B cell (primary cell): ENCODE measurements at regions not wholly inside any gene's neighbourhood (a gene's known extent, or its start where the extent isn't known, plus 50 kb on each side); places are given as distances from the start of the nearest gene placed in this dataset.
"Not testable (repeated sequence)": the region's sequence is repeated elsewhere in the genome, so short reads cannot be mapped to it uniquely, and the experiment has no call there.

Experiments used
- ATAC-seq: fragments of 200-7000 bp; cut with Tn5 transposase; one replicate; pipeline ENCODE4 v1.10.0; 2021; ENCODE audit warnings: low read depth, mild to moderate bottlenecking, moderate number of reproducible peaks, moderate library complexity
- CTCF ChIA-PET: fragments of 350-600 bp; sonication (Branson Sonifier 250); formaldehyde crosslinking; loops from one replicate; lab custom pipeline; 2021; ENCODE audit warnings: antibody characterized with exemption, inconsistent platforms; lab: Charles Lee
- POLR2A ChIA-PET: fragments of 350-600 bp; sonication (Branson Sonifier 250); formaldehyde crosslinking; loops from one replicate; lab custom pipeline; 2021; ENCODE audit warnings: antibody characterized with exemption; lab: Charles Lee
- DNase-seq: peaks from one replicate; pipeline ENCODE4 v3.0.0; 2013
- H2AFZ ChIP-seq: 2 replicates; pipeline ENCODE4 v1.6.1; 2012; ENCODE audit warnings: mild to moderate bottlenecking, low read depth, low read length; ENCODE audit not compliant: insufficient read depth, poor library complexity, severe bottlenecking
- H3K27ac ChIP-seq, 2 donors: 1 replicate in 1 of 2; 2 replicates in 1 of 2; pipeline ENCODE4 v1.5.1; 2012 to 2013; ENCODE audit warnings: low read length in 2 of 2, mild to moderate bottlenecking in 2 of 2, moderate library complexity in 1 of 2
- H3K27me3 ChIP-seq, 4 experiments: fragments of 200-600 bp in 1 of 4; sonication (generic) in 1 of 4; replicated peaks in 1 of 4; 1 replicate in 2 of 4; 2 replicates in 2 of 4; pipeline versions ENCODE4 v1.6.1 to v1.7.0; 2013 to 2016; ENCODE audit warnings: low read length in 3 of 4, mild to moderate bottlenecking in 2 of 4, mixed read lengths in 1 of 4, moderate library complexity in 1 of 4; ENCODE audit not compliant: insufficient read depth in 4 of 4, control insufficient read depth in 3 of 4; ENCODE audit errors: control extremely low read depth in 1 of 4
- H3K36me3 ChIP-seq, 2 experiments: replicated peaks in 1 of 2; 1 replicate in 1 of 2; 2 replicates in 1 of 2; pipeline versions ENCODE4 v1.6.1 to v1.7.1; 2013; ENCODE audit warnings: low read length in 1 of 2; ENCODE audit not compliant: insufficient read depth in 2 of 2, control insufficient read depth in 1 of 2; ENCODE audit errors: control extremely low read depth in 1 of 2, extremely low read depth in 1 of 2
- H3K4me1 ChIP-seq, 2 donors: fragments of 200-600 bp in 1 of 2; sonication (generic) in 1 of 2; 1 replicate in 1 of 2; 2 replicates in 1 of 2; pipeline versions ENCODE4 v1.5.1 to v1.6.1; 2013 to 2017; ENCODE audit warnings: low read length in 2 of 2; ENCODE audit not compliant: control insufficient read depth in 2 of 2, insufficient read depth in 2 of 2
- H3K4me2 ChIP-seq: replicated peaks from 2 replicates; pipeline ENCODE3; 2012; ENCODE audit warnings: mild to moderate bottlenecking, low read depth, low read length; ENCODE audit not compliant: poor library complexity, severe bottlenecking
- H3K4me3 ChIP-seq, 5 experiments: fragments of 200-600 bp in 1 of 5; sonication (generic) in 1 of 5; 1 replicate in 3 of 5; 2 replicates in 2 of 5; pipeline versions ENCODE4 v1.5.1 to v1.7.0; 2011 to 2016; ENCODE audit warnings: low read length in 4 of 5, mild to moderate bottlenecking in 4 of 5, low read depth in 2 of 5, control low read depth in 1 of 5, moderate library complexity in 1 of 5; ENCODE audit not compliant: insufficient read depth in 1 of 5; ENCODE audit errors: control extremely low read depth in 1 of 5, extremely low read depth in 1 of 5
- H3K79me2 ChIP-seq: fragments of 200-600 bp; sonication (generic); one replicate; pipeline ENCODE4 v1.6.0; 2016; ENCODE audit warnings: low read length; ENCODE audit not compliant: control insufficient read depth, insufficient read depth
- H3K9ac ChIP-seq: fragments of 200-600 bp; sonication (generic); 2 replicates; pipeline ENCODE4 v1.6.1; 2017; ENCODE audit warnings: mild to moderate bottlenecking, low read length, moderate library complexity
- H3K9me3 ChIP-seq, 3 donors: one replicate each; pipeline versions ENCODE4 v1.6.1 to v1.7.1; 2013; ENCODE audit warnings: low read length in 2 of 3; ENCODE audit not compliant: control insufficient read depth in 2 of 3, insufficient read depth in 1 of 3; ENCODE audit errors: control extremely low read depth in 1 of 3
- H4K20me1 ChIP-seq: 2 replicates; pipeline ENCODE4 v1.6.0; 2012; ENCODE audit warnings: mild to moderate bottlenecking, low read length; ENCODE audit not compliant: insufficient read depth, control insufficient read depth, poor library complexity, severe bottlenecking
- H3K27ac Mint-ChIP-seq: one replicate; pipeline ENCODE4 v1.8.0; 2021; ENCODE audit warnings: mixed read lengths
- H3K27me3 Mint-ChIP-seq: one replicate; pipeline ENCODE4 v1.8.0; 2021; ENCODE audit warnings: mixed read lengths
- H3K4me1 Mint-ChIP-seq: one replicate; pipeline ENCODE4 v1.8.0; 2021; ENCODE audit warnings: mixed read lengths
- H3K4me3 Mint-ChIP-seq: one replicate; pipeline ENCODE4 v1.8.0; 2021; ENCODE audit warnings: mixed read lengths
- H3K9me3 Mint-ChIP-seq: one replicate; pipeline ENCODE4 v1.8.0; 2022; ENCODE audit warnings: mixed read lengths; ENCODE audit not compliant: insufficient read depth
- EZH2 ChIP-seq: IDR thresholded peaks from 2 replicates; pipeline ENCODE4 v1.6.1; 2012; ENCODE audit warnings: borderline replicate concordance, low read depth, mild to moderate bottlenecking, moderate library complexity, low read length; ENCODE audit not compliant: insufficient read depth, poor library complexity, severe bottlenecking
- WGBS: methylation state at CpG from one replicate; pipeline ENCODE4 v1.1.5; 2013; ENCODE audit warnings: missing lambda C conversion rate; ENCODE audit not compliant: insufficient coverage; 5-methylcytosine and 5-hydroxymethylcytosine counted together
- intact Hi-C: fragments of 100-400 bp; cut with micrococcal nuclease; formaldehyde crosslinking; loops from one replicate; pipeline ENCODE4 v1.10.0; 2022
- TF ChIP-seq, protein P1 (sequence below): fragments of 200-600 bp; IDR thresholded peaks from one replicate; pipeline ENCODE4 v1.8.0; 2022; ENCODE audit warnings: antibody characterized with exemption, mild to moderate bottlenecking

DNA sequence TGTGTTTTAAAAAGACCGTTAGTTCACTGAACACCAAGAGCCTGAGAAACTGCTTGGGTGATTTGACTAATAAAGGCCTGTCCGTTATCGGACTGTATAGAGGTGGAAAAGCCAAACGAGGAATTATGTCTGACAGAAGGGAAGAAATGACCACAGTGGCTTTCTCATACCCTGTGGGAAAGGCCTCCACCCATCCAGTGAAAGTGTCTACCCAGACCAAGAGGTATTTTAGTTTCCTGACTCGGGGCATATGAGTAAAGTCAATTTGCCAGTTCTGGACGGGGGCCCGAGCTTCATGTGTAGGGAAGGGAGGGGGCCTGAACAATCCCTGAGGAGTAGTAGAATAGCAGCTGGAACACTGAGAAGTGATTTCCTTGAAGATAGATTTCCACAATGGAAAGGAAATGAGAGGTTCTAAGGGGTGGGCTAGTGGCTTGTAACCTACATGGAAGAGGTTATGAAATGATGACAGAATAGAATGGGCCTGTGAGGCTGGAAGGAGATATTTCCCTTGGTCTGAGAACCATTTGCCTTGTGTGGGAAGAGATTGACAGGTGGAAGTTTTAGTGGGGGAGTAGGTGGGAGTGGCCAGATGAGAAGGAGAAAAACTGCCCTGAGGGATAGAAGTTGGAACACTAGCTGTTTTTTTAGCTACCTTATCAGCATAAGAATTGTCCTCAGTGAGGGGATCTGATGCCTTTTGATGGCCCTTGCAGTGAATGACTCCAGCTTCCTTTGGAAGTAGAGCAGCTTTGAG lies 106.4 kb upstream of the PPM1J start:
- H3K4me1 Mint-ChIP-seq, H3K9me3 Mint-ChIP-seq, POLR2A ChIA-PET, H3K27me3 ChIP-seq, H3K36me3 ChIP-seq, H3K9me3 ChIP-seq, CTCF ChIA-PET, H3K9ac ChIP-seq, H3K79me2 ChIP-seq, H3K4me3 Mint-ChIP-seq, H3K27ac Mint-ChIP-seq, H3K27ac ChIP-seq, H3K4me2 ChIP-seq, H2AFZ ChIP-seq, H3K4me3 ChIP-seq, H4K20me1 ChIP-seq, ATAC-seq, H3K4me1 ChIP-seq, DNase-seq, intact Hi-C loops: not testable (repeated sequence)
- 94% methylated on average over 6 of the region's 7 CpGs for WGBS
- peaks cover 27% of the 10 kb centered on the region for H3K27me3 Mint-ChIP-seq

- peaks cover 0 to 4% of the 10 kb centered on the region in 2 donors for H3K4me1 ChIP-seq
- DNase-seq (no peak), ATAC-seq (no peak)
- no peaks in the 10 kb centered on the region for H3K27me3 ChIP-seq
- Mint-ChIP-seq H3K4me3 (no peak overlapping the region), H3K27me3 (peaks cover 17% of the 10 kb centered on the region), H3K27ac (no peak overlapping the region), H3K9me3 (no peaks in the 10 kb centered on the region), H3K4me1 (peaks cover 2% of the 10 kb centered on the region)
- ChIA-PET CTCF (interaction anchor here (0.9 to 1.1 kb wide), 4 partner anchors 9 to 254 kb away, joined by 3 read pairs; partner anchors contain the start of gene LRIG2), POLR2A (no interaction called here)
- H3K4me3 ChIP-seq: no peak overlapping the region
- H4K20me1 ChIP-seq: no peaks in the 10 kb centered on the region
- no peak overlapping the region for H3K27ac ChIP-seq
- no peaks in the 10 kb centered on the region for H3K9me3 ChIP-seq
- intact Hi-C loops: no loop called here
- no peaks in the 10 kb centered on the region for H3K36me3 ChIP-seq
- TF ChIP-seq, protein P1, sequence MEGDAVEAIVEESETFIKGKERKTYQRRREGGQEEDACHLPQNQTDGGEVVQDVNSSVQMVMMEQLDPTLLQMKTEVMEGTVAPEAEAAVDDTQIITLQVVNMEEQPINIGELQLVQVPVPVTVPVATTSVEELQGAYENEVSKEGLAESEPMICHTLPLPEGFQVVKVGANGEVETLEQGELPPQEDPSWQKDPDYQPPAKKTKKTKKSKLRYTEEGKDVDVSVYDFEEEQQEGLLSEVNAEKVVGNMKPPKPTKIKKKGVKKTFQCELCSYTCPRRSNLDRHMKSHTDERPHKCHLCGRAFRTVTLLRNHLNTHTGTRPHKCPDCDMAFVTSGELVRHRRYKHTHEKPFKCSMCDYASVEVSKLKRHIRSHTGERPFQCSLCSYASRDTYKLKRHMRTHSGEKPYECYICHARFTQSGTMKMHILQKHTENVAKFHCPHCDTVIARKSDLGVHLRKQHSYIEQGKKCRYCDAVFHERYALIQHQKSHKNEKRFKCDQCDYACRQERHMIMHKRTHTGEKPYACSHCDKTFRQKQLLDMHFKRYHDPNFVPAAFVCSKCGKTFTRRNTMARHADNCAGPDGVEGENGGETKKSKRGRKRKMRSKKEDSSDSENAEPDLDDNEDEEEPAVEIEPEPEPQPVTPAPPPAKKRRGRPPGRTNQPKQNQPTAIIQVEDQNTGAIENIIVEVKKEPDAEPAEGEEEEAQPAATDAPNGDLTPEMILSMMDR: no peak
- TF ChIP-seq EZH2: no peak
- no peaks in the 10 kb centered on the region for H3K79me2 ChIP-seq
- no peak overlapping the region for H3K4me2 ChIP-seq
- 6% methylated on average over 2 of the region's 4 CpGs for WGBS
- H3K9ac ChIP-seq: no peak overlapping the region
- H2AFZ ChIP-seq: no peak overlapping the region
These were observed 104.0 kb upstream of the PPM1J start for GRCh38 chr1:112818990-112819689.
